ENCODE measurements at regions not wholly inside any gene's neighbourhood (a gene's known extent, or its start where the extent isn't known, plus 50 kb on each side); places are given as distances from the start of the nearest gene placed in this dataset.

DNA sequence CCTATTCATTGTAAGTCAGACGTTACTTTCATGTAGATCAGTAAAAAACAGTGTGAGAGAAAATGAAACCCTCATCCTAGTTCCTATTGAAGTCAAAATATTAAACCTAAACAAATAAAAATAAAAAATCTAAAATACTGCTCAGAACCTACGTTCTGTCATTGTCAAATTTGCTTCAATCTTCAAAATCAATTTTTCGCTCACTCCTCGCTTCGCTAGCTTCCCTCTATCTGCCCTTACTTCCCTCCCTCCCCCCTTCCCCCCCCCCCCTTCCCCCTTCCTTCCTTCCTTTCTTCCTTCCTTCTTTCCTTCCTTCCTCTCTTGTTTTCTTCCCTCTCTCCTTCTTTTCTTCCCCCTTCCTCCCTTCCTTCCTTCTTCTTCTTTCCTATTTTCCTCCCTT is 310.9 kb upstream of the PDE3A start:
- TF ChIP-seq, protein P1, sequence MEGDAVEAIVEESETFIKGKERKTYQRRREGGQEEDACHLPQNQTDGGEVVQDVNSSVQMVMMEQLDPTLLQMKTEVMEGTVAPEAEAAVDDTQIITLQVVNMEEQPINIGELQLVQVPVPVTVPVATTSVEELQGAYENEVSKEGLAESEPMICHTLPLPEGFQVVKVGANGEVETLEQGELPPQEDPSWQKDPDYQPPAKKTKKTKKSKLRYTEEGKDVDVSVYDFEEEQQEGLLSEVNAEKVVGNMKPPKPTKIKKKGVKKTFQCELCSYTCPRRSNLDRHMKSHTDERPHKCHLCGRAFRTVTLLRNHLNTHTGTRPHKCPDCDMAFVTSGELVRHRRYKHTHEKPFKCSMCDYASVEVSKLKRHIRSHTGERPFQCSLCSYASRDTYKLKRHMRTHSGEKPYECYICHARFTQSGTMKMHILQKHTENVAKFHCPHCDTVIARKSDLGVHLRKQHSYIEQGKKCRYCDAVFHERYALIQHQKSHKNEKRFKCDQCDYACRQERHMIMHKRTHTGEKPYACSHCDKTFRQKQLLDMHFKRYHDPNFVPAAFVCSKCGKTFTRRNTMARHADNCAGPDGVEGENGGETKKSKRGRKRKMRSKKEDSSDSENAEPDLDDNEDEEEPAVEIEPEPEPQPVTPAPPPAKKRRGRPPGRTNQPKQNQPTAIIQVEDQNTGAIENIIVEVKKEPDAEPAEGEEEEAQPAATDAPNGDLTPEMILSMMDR (IDR thresholded peaks at IDR 0.05), result no peak
- no peak for TF ChIP-seq EZH2 (IDR thresholded peaks at IDR 0.05; ENCODE audit: borderline replicate concordance, insufficient read depth, low read depth, low read length, poor library complexity, severe bottlenecking)

Data from B cell (primary cell).